SK-N-SH treated with all-trans-retinoic acid at 6 μM for 48 hours (cell line): ENCODE measurements at regions not wholly inside any gene's neighbourhood (a gene's known extent, or its start where the extent isn't known, plus 50 kb on each side); places are given as distances from the start of the nearest gene placed in this dataset.

Source experiments
- ATAC-seq: fragments of 200-7000 bp; cut with Tn5 transposase; 3 replicates; pipeline ENCODE4 v1.9.1; 2020; ENCODE audit warnings: mild to moderate bottlenecking, moderate library complexity
- ARNTL ChIP-seq: fragments of 450-650 bp; formaldehyde crosslinking; IDR thresholded peaks from 2 replicates; pipeline ENCODE4 v1.5.0; 2020; ENCODE audit warnings: low read depth, mild to moderate bottlenecking, moderate library complexity, borderline replicate concordance
- BACH2 ChIP-seq: fragments of 250-450 bp; sonication (Bioruptor Pico); IDR thresholded peaks from 2 replicates; pipeline ENCODE4 v1.9.0; 2021; ENCODE audit warnings: mild to moderate bottlenecking, borderline replicate concordance
- CSDC2 ChIP-seq: fragments of 250-450 bp; sonication (Bioruptor Pico); IDR thresholded peaks from 2 replicates; pipeline ENCODE4 v1.5.0; 2020; ENCODE audit warnings: mild to moderate bottlenecking, moderate library complexity
- CSRNP3 ChIP-seq: fragments of 250-450 bp; sonication (Bioruptor Pico); IDR thresholded peaks from 2 replicates; pipeline ENCODE4 v1.5.1; 2021; ENCODE audit warnings: mild to moderate bottlenecking, moderate library complexity
- ESRRG ChIP-seq: fragments of 250-450 bp; sonication (Bioruptor Pico); IDR thresholded peaks from 2 replicates; pipeline ENCODE4 v1.6.1; 2021; ENCODE audit warnings: mild to moderate bottlenecking
- GLIS3 ChIP-seq: fragments of 250-450 bp; sonication (Bioruptor Pico); IDR thresholded peaks from 2 replicates; pipeline ENCODE4 v1.5.0; 2020; ENCODE audit warnings: mild to moderate bottlenecking, moderate library complexity
- ISL1 ChIP-seq: fragments of 250-450 bp; sonication (Bioruptor Pico); IDR thresholded peaks from 2 replicates; pipeline ENCODE4 v2.1.2; 2022; ENCODE audit warnings: mild to moderate bottlenecking, moderate library complexity
- OSR1 ChIP-seq: fragments of 250-450 bp; sonication (Bioruptor Pico); IDR thresholded peaks from 2 replicates; pipeline ENCODE4 v1.8.0; 2022; ENCODE audit warnings: moderate library complexity, mild to moderate bottlenecking, inconsistent platforms
- PATZ1 ChIP-seq: fragments of 250-450 bp; sonication (Bioruptor Pico); IDR thresholded peaks from 2 replicates; pipeline ENCODE4 v1.8.0; 2020; ENCODE audit warnings: mild to moderate bottlenecking, moderate library complexity, borderline replicate concordance
- PPARA ChIP-seq: fragments of 250-450 bp; sonication (Bioruptor Pico); IDR thresholded peaks from 2 replicates; pipeline ENCODE4 v1.5.0; 2020; ENCODE audit warnings: mild to moderate bottlenecking, borderline replicate concordance
- RARB ChIP-seq: fragments of 250-450 bp; sonication (Bioruptor Pico); IDR thresholded peaks from 2 replicates; pipeline ENCODE4 v1.8.0; 2021; ENCODE audit warnings: mild to moderate bottlenecking, moderate library complexity
- SNAI2 ChIP-seq: fragments of 250-450 bp; sonication (Bioruptor Pico); IDR thresholded peaks from 2 replicates; pipeline ENCODE4 v1.5.0; 2020; ENCODE audit warnings: mild to moderate bottlenecking, moderate library complexity
- TCF4 ChIP-seq: fragments of 250-450 bp; sonication (Bioruptor Pico); IDR thresholded peaks from 2 replicates; pipeline ENCODE4 v1.8.0; 2021; ENCODE audit warnings: mild to moderate bottlenecking, moderate library complexity, borderline replicate concordance
- TOX ChIP-seq: fragments of 250-450 bp; sonication (Bioruptor Pico); IDR thresholded peaks from 2 replicates; pipeline ENCODE4 v1.8.0; 2021; ENCODE audit warnings: mild to moderate bottlenecking, moderate library complexity, borderline replicate concordance
- TSHZ2 ChIP-seq: fragments of 250-450 bp; sonication (Bioruptor Pico); IDR thresholded peaks from 2 replicates; pipeline ENCODE4 v1.5.0; 2020; ENCODE audit warnings: mild to moderate bottlenecking, moderate library complexity
- ZFP30 ChIP-seq: fragments of 450-650 bp; formaldehyde crosslinking; IDR thresholded peaks from 2 replicates; pipeline ENCODE4 v1.5.0; 2022; ENCODE audit warnings: mild to moderate bottlenecking, moderate library complexity
- ZNF565 ChIP-seq: fragments of 450-650 bp; formaldehyde crosslinking; conservative IDR thresholded peaks from 2 replicates; pipeline ENCODE4 v1.5.0; 2020; ENCODE audit warnings: low read depth, mild to moderate bottlenecking, moderate library complexity
- ZNF70 ChIP-seq: fragments of 450-650 bp; formaldehyde crosslinking; IDR thresholded peaks from 2 replicates; pipeline ENCODE4 v1.5.0; 2020; ENCODE audit warnings: mild to moderate bottlenecking, moderate library complexity
- ZNF8 ChIP-seq: fragments of 450-650 bp; formaldehyde crosslinking; IDR thresholded peaks from 2 replicates; pipeline ENCODE4 v1.5.0; 2020; ENCODE audit warnings: mild to moderate bottlenecking, moderate library complexity
- TF ChIP-seq, protein P1 (sequence below): fragments of 250-450 bp; sonication (Bioruptor Pico); IDR thresholded peaks from 2 replicates; pipeline ENCODE4 v1.5.1; 2020; ENCODE audit warnings: low read depth, mild to moderate bottlenecking, moderate library complexity

DNA sequence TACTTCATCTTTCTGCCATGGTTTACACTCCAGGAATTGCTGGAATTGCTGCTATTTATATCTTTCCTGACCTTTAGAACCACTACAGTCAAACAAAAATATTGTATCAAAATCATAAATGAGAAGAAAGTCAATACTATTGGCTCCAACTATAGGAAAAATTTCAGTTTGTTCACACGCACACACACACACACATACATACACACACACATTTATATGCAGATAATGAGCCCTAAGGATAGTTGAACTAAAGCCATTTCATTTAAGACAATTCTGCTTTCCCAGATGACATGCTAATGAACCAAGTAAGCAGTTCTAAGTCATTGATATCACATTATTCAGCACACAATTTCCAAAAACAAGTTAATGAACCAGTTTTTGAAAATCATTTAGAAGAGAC, 627.3 kb downstream of the PLOD2 start:
- no peak for ATAC-seq
- TF ChIP-seq SNAI2 (CRISPR knock-in tag) (no peak), ZFP30 (no peak), ESRRG (CRISPR knock-in tag) (no peak), ARNTL (CRISPR knock-in tag) (no peak)
- TF ChIP-seq, all 23 proteins: peak for 0

- no peak for ATAC-seq
- TF ChIP-seq TOX (CRISPR knock-in tag) = no peak
- no peak for TF ChIP-seq ZNF70
- TF ChIP-seq PPARA (CRISPR knock-in tag) = no peak
- no peak for TF ChIP-seq PATZ1 (CRISPR knock-in tag)
- no peak for TF ChIP-seq SNAI2 (CRISPR knock-in tag)
- no peak for TF ChIP-seq TCF4 (CRISPR knock-in tag)
Measured at GRCh38 chr3:145536461-145536860, 624.5 kb downstream of the PLOD2 start.

GRCh38 chr3:145550522-145550921, 610.5 kb downstream of the PLOD2 start:
- no peak for TF ChIP-seq ISL1 (CRISPR knock-in tag)
- no peak for TF ChIP-seq ZNF565
- TF ChIP-seq ZNF70 = no peak
- TF ChIP-seq BACH2 = no peak
- no peak for TF ChIP-seq OSR1 (CRISPR knock-in tag)
- TF ChIP-seq, protein P1, sequence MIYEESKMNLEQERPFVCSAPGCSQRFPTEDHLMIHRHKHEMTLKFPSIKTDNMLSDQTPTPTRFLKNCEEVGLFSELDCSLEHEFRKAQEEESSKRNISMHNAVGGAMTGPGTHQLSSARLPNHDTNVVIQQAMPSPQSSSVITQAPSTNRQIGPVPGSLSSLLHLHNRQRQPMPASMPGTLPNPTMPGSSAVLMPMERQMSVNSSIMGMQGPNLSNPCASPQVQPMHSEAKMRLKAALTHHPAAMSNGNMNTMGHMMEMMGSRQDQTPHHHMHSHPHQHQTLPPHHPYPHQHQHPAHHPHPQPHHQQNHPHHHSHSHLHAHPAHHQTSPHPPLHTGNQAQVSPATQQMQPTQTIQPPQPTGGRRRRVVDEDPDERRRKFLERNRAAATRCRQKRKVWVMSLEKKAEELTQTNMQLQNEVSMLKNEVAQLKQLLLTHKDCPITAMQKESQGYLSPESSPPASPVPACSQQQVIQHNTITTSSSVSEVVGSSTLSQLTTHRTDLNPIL (CRISPR knock-in tag) = no peak
- no peak for TF ChIP-seq PATZ1 (CRISPR knock-in tag)
- no peak for TF ChIP-seq GLIS3 (CRISPR knock-in tag)
- TF ChIP-seq, all 23 proteins: peak for 0
- no peak for ATAC-seq

GRCh38 chr3:145557405-145557804, 603.6 kb downstream of the PLOD2 start:
- ATAC-seq = no peak
- TF ChIP-seq ZNF8 (CRISPR knock-in tag) (no peak), ZNF70 (no peak), BACH2 (no peak), TCF4 (CRISPR knock-in tag) (no peak), CSRNP3 (CRISPR knock-in tag) (no peak), CSDC2 (CRISPR knock-in tag) (no peak), ARNTL (CRISPR knock-in tag) (no peak), PATZ1 (CRISPR knock-in tag) (no peak)

- ATAC-seq = no peak
- TF ChIP-seq CSDC2 (CRISPR knock-in tag) = no peak
- TF ChIP-seq CSRNP3 (CRISPR knock-in tag) = no peak
- no peak for TF ChIP-seq GLIS3 (CRISPR knock-in tag)
- TF ChIP-seq PPARA (CRISPR knock-in tag) = no peak
- TF ChIP-seq ZNF8 (CRISPR knock-in tag) = no peak
- TF ChIP-seq ZNF70 = no peak
- no peak for TF ChIP-seq ESRRG (CRISPR knock-in tag)
- TF ChIP-seq ZNF565 = no peak
- TF ChIP-seq RARB = no peak
- TF ChIP-seq TCF4 (CRISPR knock-in tag) = no peak
- no peak for TF ChIP-seq TSHZ2 (CRISPR knock-in tag)
- TF ChIP-seq TOX (CRISPR knock-in tag) = no peak
- TF ChIP-seq ZFP30 = no peak
Measured at GRCh38 chr3:145578471-145578870, 582.5 kb downstream of the PLOD2 start.
